DND-41 (cell line): ENCODE measurements at regions not wholly inside any gene's neighbourhood (a gene's known extent, or its start where the extent isn't known, plus 50 kb on each side); places are given as distances from the start of the nearest gene placed in this dataset.

ENCODE experiments used
- ATAC-seq: fragments of 200-7000 bp; cut with Tn5 transposase; 3 replicates; pipeline ENCODE4 v1.9.1; 2021; ENCODE audit warnings: low read depth; ENCODE audit not compliant: insufficient read depth
- DNase-seq: peaks from one replicate; pipeline ENCODE4 v3.0.0-alpha.2; 2020
- H2AFZ ChIP-seq: 2 replicates; pipeline ENCODE4 v1.6.0; 2012; ENCODE audit warnings: low read depth, low read length
- H3K27ac ChIP-seq: 2 replicates; pipeline ENCODE4 v1.5.1; 2012; ENCODE audit warnings: low read length, inconsistent platforms
- H3K27me3 ChIP-seq: fragments of 200-600 bp; sonication (generic); 2 replicates; pipeline ENCODE4 v1.6.0; 2012; ENCODE audit warnings: low read length, mild to moderate bottlenecking, inconsistent platforms; ENCODE audit not compliant: insufficient read depth, poor library complexity
- H3K36me3 ChIP-seq: 2 replicates; pipeline ENCODE4 v1.5.1; 2012; ENCODE audit warnings: low read length, inconsistent platforms; ENCODE audit not compliant: insufficient read depth
- H3K4me1 ChIP-seq: 2 replicates; pipeline ENCODE4 v1.5.1; 2012; ENCODE audit warnings: mild to moderate bottlenecking, low read length; ENCODE audit not compliant: insufficient read depth
- H3K4me2 ChIP-seq: 2 replicates; pipeline ENCODE4 v1.6.0; 2012; ENCODE audit warnings: mild to moderate bottlenecking, moderate library complexity, low read length, inconsistent platforms; ENCODE audit not compliant: insufficient read depth
- H3K4me3 ChIP-seq, 2 experiments: fragments of 200-600 bp in 1 of 2; shearing (Covaris generic) in 1 of 2; 2 replicates each; pipeline ENCODE4 v1.5.1; 2012 to 2016; ENCODE audit warnings: inconsistent platforms in 2 of 2, low read length in 2 of 2, mild to moderate bottlenecking in 2 of 2, low read depth in 1 of 2, moderate library complexity in 1 of 2
- H3K79me2 ChIP-seq: 2 replicates; pipeline ENCODE4 v1.6.0; 2012; ENCODE audit warnings: low read length, inconsistent platforms; ENCODE audit not compliant: insufficient read depth
- H3K9ac ChIP-seq: 2 replicates; pipeline ENCODE4 v1.6.0; 2012; ENCODE audit warnings: low read depth, mild to moderate bottlenecking, inconsistent platforms, low read length, moderate library complexity
- H3K9me3 ChIP-seq: 2 replicates; pipeline ENCODE4 v1.5.1; 2012; ENCODE audit warnings: low read length, moderate library complexity, mild to moderate bottlenecking, inconsistent platforms; ENCODE audit not compliant: insufficient read depth, severe bottlenecking
- H4K20me1 ChIP-seq: 2 replicates; pipeline ENCODE4 v1.6.0; 2012; ENCODE audit warnings: low read length; ENCODE audit not compliant: insufficient read depth
- CTCF ChIP-seq: IDR thresholded peaks from 2 replicates; pipeline ENCODE4 v1.5.1; 2012; ENCODE audit warnings: borderline replicate concordance, low read length, moderate library complexity, mild to moderate bottlenecking; ENCODE audit not compliant: poor library complexity, severe bottlenecking; ENCODE audit errors: extremely low read depth
- EZH2 ChIP-seq: IDR thresholded peaks from 3 replicates; pipeline ENCODE4 v1.6.1; 2012; ENCODE audit warnings: borderline replicate concordance, low read depth, mild to moderate bottlenecking, moderate library complexity, low read length, inconsistent platforms; ENCODE audit not compliant: severe bottlenecking

GRCh38 chr13:88895261-88895941 lies 1224.2 kb downstream of the SLITRK5 start:
- H3K27me3 ChIP-seq = no peaks in the 10 kb centered on the region
- H3K4me1 ChIP-seq = no peaks in the 10 kb centered on the region
- H3K9me3 ChIP-seq = peaks cover 4% of the 10 kb centered on the region
- H3K4me3 ChIP-seq = no peak overlapping the region
- 0 out of 3 replicates have a peak, but pooled peaks have one; percentile 39 for ATAC-seq
- H2AFZ ChIP-seq = no peak overlapping the region
- no peak overlapping the region for H3K4me2 ChIP-seq
- no peaks in the 10 kb centered on the region; the same call in 1 of the 2 replicates for H3K36me3 ChIP-seq
- H3K27ac ChIP-seq = no peak overlapping the region
- no peaks in the 10 kb centered on the region for H3K79me2 ChIP-seq
- no peaks in the 10 kb centered on the region for H4K20me1 ChIP-seq
- no peak overlapping the region for H3K9ac ChIP-seq
- TF ChIP-seq EZH2 = no peak
- no peak for TF ChIP-seq CTCF
- DNase-seq = no peak

GRCh38 chr13:88896466-88896865 lies 1225.3 kb downstream of the SLITRK5 start:
- H3K4me2 ChIP-seq = no peak overlapping the region
- H3K9ac ChIP-seq = no peak overlapping the region
- TF ChIP-seq EZH2 (no peak), CTCF (no peak)
- DNase-seq = no peak
- no peaks in the 10 kb centered on the region for H4K20me1 ChIP-seq
- ATAC-seq = no peak
- no peak overlapping the region for H3K27ac ChIP-seq
- H3K36me3 ChIP-seq = no peaks in the 10 kb centered on the region; the same call in 1 of the 2 replicates
- H3K79me2 ChIP-seq = no peaks in the 10 kb centered on the region
- H2AFZ ChIP-seq = peak overlapping the region; percentile 60; the same call in 1 of the 2 replicates
- peaks cover 4% of the 10 kb centered on the region for H3K9me3 ChIP-seq
- no peak overlapping the region for H3K4me3 ChIP-seq
- H3K27me3 ChIP-seq = no peaks in the 10 kb centered on the region
- H3K4me1 ChIP-seq = no peaks in the 10 kb centered on the region

GRCh38 chr13:88908961-88909441 lies 1237.8 kb downstream of the SLITRK5 start:
- no peak overlapping the region; the same call in 1 of the 2 replicates for H3K9ac ChIP-seq
- no peak overlapping the region for H3K4me2 ChIP-seq
- ATAC-seq (peak; percentile 45; the same call in 1 of the 3 replicates), DNase-seq (no peak)
- H3K36me3 ChIP-seq = no peaks in the 10 kb centered on the region
- no peaks in the 10 kb centered on the region for H3K27me3 ChIP-seq
- peaks cover 24% of the 10 kb centered on the region for H3K4me1 ChIP-seq
- TF ChIP-seq CTCF (no peak), EZH2 (no peak)
- H3K4me3 ChIP-seq = no peak overlapping the region
- no peaks in the 10 kb centered on the region for H4K20me1 ChIP-seq
- no peaks in the 10 kb centered on the region for H3K9me3 ChIP-seq
- peak overlapping the region; percentile 34 for H3K27ac ChIP-seq
- H3K79me2 ChIP-seq = no peaks in the 10 kb centered on the region
- peak overlapping the region; percentile 68 for H2AFZ ChIP-seq
